Vagina (tissue), 2 donors: ENCODE measurements at regions not wholly inside any gene's neighbourhood (a gene's known extent, or its start where the extent isn't known, plus 50 kb on each side); places are given as distances from the start of the nearest gene placed in this dataset.

Source experiments
- POLR2AphosphoS5 ChIP-seq, 2 donors: sonication (generic); formaldehyde crosslinking; IDR thresholded peaks; one replicate each; pipeline ENCODE4 v1.9.0; 2017; ENCODE audit warnings: antibody characterized with exemption in 2 of 2, mild to moderate bottlenecking in 2 of 2, low read depth in 1 of 2; ENCODE audit not compliant: insufficient read depth in 1 of 2
- TF ChIP-seq, protein P1 (sequence below), 3 experiments: fragments of 450-650 bp in 2 of 3; fragments of 200-600 bp in 1 of 3; sonication (generic) in 1 of 3; IDR thresholded peaks; one replicate each; pipeline ENCODE4 v1.5.1; 2017 to 2019; ENCODE audit warnings: antibody characterized with exemption in 3 of 3, mild to moderate bottlenecking in 2 of 3, moderate library complexity in 2 of 3

DNA sequence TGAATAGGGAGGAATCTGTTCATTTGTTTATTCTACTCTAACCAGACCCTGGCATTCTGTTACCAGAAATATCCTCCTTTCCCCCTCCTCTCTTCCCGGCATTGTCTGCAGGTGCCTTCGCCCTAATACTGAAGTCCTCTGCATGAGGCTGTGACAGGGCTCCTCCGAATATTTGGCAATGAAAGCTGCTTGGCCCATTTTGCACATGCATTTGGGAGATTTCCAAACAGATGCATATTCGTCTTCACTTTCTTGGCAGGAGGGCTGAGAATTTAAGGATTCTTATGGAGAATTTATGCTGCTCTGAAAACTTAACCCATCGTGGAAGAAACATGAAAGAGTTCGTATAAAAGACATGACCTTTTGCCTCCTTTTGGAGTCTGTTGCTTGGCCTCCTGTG, 484.0 kb downstream of the ZNF608 start:
- TF ChIP-seq POLR2AphosphoS5 (IDR thresholded peaks at IDR 0.05; ENCODE audit: insufficient read depth in 1 of 2, low read depth in 1 of 2) = no peak
- TF ChIP-seq, protein P1, sequence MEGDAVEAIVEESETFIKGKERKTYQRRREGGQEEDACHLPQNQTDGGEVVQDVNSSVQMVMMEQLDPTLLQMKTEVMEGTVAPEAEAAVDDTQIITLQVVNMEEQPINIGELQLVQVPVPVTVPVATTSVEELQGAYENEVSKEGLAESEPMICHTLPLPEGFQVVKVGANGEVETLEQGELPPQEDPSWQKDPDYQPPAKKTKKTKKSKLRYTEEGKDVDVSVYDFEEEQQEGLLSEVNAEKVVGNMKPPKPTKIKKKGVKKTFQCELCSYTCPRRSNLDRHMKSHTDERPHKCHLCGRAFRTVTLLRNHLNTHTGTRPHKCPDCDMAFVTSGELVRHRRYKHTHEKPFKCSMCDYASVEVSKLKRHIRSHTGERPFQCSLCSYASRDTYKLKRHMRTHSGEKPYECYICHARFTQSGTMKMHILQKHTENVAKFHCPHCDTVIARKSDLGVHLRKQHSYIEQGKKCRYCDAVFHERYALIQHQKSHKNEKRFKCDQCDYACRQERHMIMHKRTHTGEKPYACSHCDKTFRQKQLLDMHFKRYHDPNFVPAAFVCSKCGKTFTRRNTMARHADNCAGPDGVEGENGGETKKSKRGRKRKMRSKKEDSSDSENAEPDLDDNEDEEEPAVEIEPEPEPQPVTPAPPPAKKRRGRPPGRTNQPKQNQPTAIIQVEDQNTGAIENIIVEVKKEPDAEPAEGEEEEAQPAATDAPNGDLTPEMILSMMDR (IDR thresholded peaks at IDR 0.05) = no peak
